ENCODE measurements at regions not wholly inside any gene's neighbourhood (a gene's known extent, or its start where the extent isn't known, plus 50 kb on each side); places are given as distances from the start of the nearest gene placed in this dataset.

- no peak overlapping the region for H3K4me3 ChIP-seq (ENCODE audit: control insufficient read depth, low read depth, low read length)
- DNase-seq (ENCODE audit: low read depth): no peak
- TF ChIP-seq CTCF (conservative IDR thresholded peaks at IDR 0.05; ENCODE audit: control insufficient read depth, insufficient read depth, low read depth, low read length): no peak
These were observed 83.0 kb downstream of the YTHDF1 start for GRCh38 chr20:63132715-63133471.

GRCh38 chr20:63132131-63132714 is 83.7 kb downstream of the YTHDF1 start:
- DNase-seq (ENCODE audit: low read depth): no peak
- no peak for TF ChIP-seq CTCF (conservative IDR thresholded peaks at IDR 0.05; ENCODE audit: control insufficient read depth, insufficient read depth, low read depth, low read length)
- no peak overlapping the region for H3K4me3 ChIP-seq (ENCODE audit: control insufficient read depth, low read depth, low read length)

- no peak overlapping the region for H3K4me3 ChIP-seq (ENCODE audit: control insufficient read depth, low read depth, low read length)
- no peak for DNase-seq (ENCODE audit: low read depth)
- TF ChIP-seq CTCF (conservative IDR thresholded peaks at IDR 0.05; ENCODE audit: control insufficient read depth, insufficient read depth, low read depth, low read length): no peak
These were observed 85.0 kb downstream of the YTHDF1 start for GRCh38 chr20:63130658-63131577.

- no peak for DNase-seq (ENCODE audit: low read depth)
- no peak for TF ChIP-seq CTCF (conservative IDR thresholded peaks at IDR 0.05; ENCODE audit: control insufficient read depth, insufficient read depth, low read depth, low read length)
- no peak overlapping the region for H3K4me3 ChIP-seq (ENCODE audit: control insufficient read depth, low read depth, low read length)
These were observed 85.8 kb downstream of the YTHDF1 start for GRCh38 chr20:63129991-63130657.

- no peak for TF ChIP-seq CTCF (conservative IDR thresholded peaks at IDR 0.05; ENCODE audit: control insufficient read depth, insufficient read depth, low read depth, low read length)
- no peak overlapping the region for H3K4me3 ChIP-seq (ENCODE audit: control insufficient read depth, low read depth, low read length)
- DNase-seq (ENCODE audit: low read depth): no peak
These were observed 86.5 kb downstream of the YTHDF1 start for GRCh38 chr20:63129376-63129965.

- H3K4me3 ChIP-seq (ENCODE audit: control insufficient read depth, low read depth, low read length): no peak overlapping the region
- no peak for TF ChIP-seq CTCF (conservative IDR thresholded peaks at IDR 0.05; ENCODE audit: control insufficient read depth, insufficient read depth, low read depth, low read length)
- DNase-seq (ENCODE audit: low read depth): no peak
These were observed 87.0 kb downstream of the YTHDF1 start for GRCh38 chr20:63128956-63129355.
